IPS-18a (cell line): ENCODE measurements at regions not wholly inside any gene's neighbourhood (a gene's known extent, or its start where the extent isn't known, plus 50 kb on each side); places are given as distances from the start of the nearest gene placed in this dataset.

Experiments used
- H3K27ac ChIP-seq: one replicate; pipeline ENCODE4 v1.5.1; 2013; ENCODE audit warnings: low read length
- H3K27me3 ChIP-seq: one replicate; pipeline ENCODE4 v1.6.1; 2013; ENCODE audit warnings: mild to moderate bottlenecking, low read length; ENCODE audit not compliant: control insufficient read depth, insufficient read depth
- H3K36me3 ChIP-seq: one replicate; pipeline ENCODE4 v1.6.1; 2013; ENCODE audit warnings: low read depth, low read length; ENCODE audit not compliant: control insufficient read depth
- H3K4me1 ChIP-seq: one replicate; pipeline ENCODE4 v1.6.1; 2013; ENCODE audit warnings: low read depth, low read length; ENCODE audit not compliant: control insufficient read depth
- H3K4me3 ChIP-seq: one replicate; pipeline ENCODE4 v1.5.1; 2013; ENCODE audit warnings: low read length
- H3K9ac ChIP-seq: one replicate; pipeline ENCODE4 v1.6.1; 2013; ENCODE audit warnings: mild to moderate bottlenecking, low read length, moderate library complexity
- H3K9me3 ChIP-seq: one replicate; pipeline ENCODE4 v1.6.1; 2013; ENCODE audit warnings: low read depth, low read length; ENCODE audit not compliant: control insufficient read depth

DNA sequence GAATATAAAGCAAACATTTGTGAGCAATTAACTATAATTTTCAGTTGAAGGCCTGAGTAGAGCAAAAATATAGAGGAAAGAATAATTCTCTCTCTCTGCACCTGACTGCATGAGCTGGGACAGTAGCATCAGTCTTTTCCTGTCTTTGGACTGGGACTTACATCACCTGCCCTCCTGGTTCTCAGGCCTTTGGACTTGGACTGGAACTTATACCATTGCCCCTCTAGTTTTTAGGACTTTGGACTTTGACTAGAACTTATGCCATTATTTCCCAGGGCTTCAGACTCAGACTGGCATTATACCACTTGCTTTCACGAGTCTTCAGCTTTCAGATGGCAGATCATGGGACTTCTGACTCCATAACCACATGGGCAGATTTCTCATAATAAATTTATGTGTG lies 81.0 kb upstream of the SLC25A13 start:
- Histone ChIP-seq H3K27ac (no peak overlapping the region), H3K4me1 (peaks cover 3% of the 10 kb centered on the region), H3K9ac (no peak overlapping the region), H3K4me3 (no peak overlapping the region), H3K36me3 (no peaks in the 10 kb centered on the region), H3K27me3 (no peaks in the 10 kb centered on the region), H3K9me3 (no peaks in the 10 kb centered on the region)

GRCh38 chr7:96401200-96401599 lies 79.3 kb upstream of the SLC25A13 start:
- Histone ChIP-seq H3K36me3 (no peaks in the 10 kb centered on the region), H3K4me1 (peaks cover 5% of the 10 kb centered on the region), H3K9me3 (no peaks in the 10 kb centered on the region)

GRCh38 chr7:96400518-96400917 lies 78.6 kb upstream of the SLC25A13 start:
- no peaks in the 10 kb centered on the region for H3K36me3 ChIP-seq
- no peaks in the 10 kb centered on the region for H3K9me3 ChIP-seq
- H3K4me1 ChIP-seq, result peaks cover 5% of the 10 kb centered on the region
- no peaks in the 10 kb centered on the region for H3K27me3 ChIP-seq
- no peak overlapping the region for H3K9ac ChIP-seq
- no peak overlapping the region for H3K27ac ChIP-seq
- no peak overlapping the region for H3K4me3 ChIP-seq

More at GRCh38 chr7:96401200-96401599, 79.3 kb upstream of the SLC25A13 start:
- Histone ChIP-seq H3K4me3 (no peak overlapping the region), H3K27me3 (no peaks in the 10 kb centered on the region), H3K9ac (no peak overlapping the region), H3K27ac (no peak overlapping the region)

GRCh38 chr7:96400001-96400400 lies 78.1 kb upstream of the SLC25A13 start:
- Histone ChIP-seq H3K27ac (no peak overlapping the region), H3K9me3 (no peaks in the 10 kb centered on the region), H3K4me1 (peaks cover 5% of the 10 kb centered on the region), H3K27me3 (no peaks in the 10 kb centered on the region), H3K9ac (no peak overlapping the region), H3K4me3 (no peak overlapping the region), H3K36me3 (no peaks in the 10 kb centered on the region)

DNA sequence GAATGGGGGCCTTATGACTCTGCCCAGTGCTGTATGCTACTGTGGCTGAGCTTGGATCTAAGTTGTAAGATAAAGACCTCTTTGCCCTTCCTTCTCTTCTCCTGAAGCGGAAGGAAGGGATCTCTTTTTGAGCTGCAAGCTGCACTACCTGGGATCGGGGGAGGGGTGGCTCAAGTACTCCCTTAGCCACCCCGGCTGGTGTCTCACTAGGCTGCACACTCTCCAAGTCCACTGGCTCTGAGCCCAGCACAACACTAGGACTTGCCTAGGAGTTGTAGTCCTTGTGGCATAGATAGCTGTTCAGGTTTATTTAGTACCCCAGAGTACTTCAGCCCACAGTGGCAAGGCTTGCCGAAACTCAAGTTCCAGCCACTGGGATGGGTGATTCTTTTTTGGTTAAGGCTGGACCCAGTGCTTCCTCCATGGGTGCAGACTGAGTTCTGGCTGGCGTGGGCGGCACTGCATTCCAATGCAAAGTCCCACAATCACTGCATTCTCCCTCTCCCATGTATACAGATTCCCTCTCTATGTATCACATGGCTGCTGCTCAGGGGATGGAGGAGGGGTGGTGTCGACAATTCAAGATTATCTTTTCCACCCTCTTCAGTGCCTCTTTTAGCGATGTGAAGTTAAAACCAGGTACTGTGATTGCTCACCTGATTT lies 76.2 kb upstream of the SLC25A13 start:
- Histone ChIP-seq H3K4me1 (peaks cover 5% of the 10 kb centered on the region), H3K36me3 (no peaks in the 10 kb centered on the region), H3K4me3 (no peak overlapping the region), H3K27ac (no peak overlapping the region), H3K9me3 (no peaks in the 10 kb centered on the region), H3K9ac (no peak overlapping the region), H3K27me3 (no peaks in the 10 kb centered on the region)

DNA sequence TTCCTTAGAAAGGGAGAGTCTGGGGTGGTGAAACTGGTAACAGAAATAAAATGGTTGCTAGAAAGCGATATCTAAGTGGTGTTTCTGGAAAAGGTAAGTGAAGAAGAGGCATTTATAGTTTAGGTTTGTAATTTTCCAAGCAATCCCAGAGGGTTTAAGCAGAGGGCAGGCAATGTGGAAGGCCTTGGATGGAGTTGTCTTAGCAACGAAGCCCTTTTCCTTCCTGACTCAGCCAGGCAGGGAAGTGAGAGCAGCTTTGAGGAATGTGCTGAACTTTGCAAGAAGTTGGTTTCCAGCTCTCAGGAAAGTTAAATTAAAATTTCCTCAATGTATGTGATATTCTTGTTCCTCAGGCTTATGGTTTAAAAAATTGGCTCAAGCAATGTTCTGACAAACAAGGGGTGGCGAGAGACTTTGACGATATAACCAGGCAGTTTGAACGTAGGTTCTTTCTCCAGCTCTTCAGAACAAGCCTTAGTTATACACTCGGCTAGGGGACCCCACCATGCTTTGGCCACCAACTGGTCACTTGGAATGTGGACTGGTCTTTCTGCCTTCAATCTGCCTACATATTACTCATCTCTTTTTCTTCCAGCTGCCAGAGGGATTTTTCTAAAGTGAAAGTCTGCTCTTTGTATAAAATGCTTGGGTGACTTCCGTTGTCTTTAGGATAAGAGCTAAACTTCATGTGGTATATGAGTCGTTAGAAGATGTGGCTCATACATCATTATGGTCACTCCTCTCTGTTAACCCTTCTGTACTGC lies 66.9 kb upstream of the SLC25A13 start:
- H3K4me3 ChIP-seq, result no peak overlapping the region
- H3K27me3 ChIP-seq, result no peaks in the 10 kb centered on the region
- H3K9me3 ChIP-seq, result no peaks in the 10 kb centered on the region

DNA sequence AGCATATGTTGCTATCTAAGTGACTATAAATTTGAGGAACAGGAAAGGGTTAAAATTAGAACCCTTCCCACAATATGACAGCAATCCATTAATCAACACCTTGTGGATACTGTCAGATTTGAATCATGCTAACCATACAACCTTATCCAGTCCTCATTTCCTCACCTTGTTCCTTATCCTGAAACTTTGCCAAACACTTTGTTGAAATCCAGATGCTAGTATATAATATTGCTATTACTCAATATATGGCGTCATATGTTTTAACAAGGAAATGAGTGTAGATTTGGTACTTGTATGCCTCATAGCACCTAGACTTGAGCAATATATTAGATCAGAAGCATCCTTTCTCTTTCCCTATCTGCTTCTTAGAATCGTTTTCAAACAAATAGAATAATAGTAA lies 66.3 kb upstream of the SLC25A13 start:
- no peak overlapping the region for H3K27ac ChIP-seq
- H3K4me1 ChIP-seq, result no peaks in the 10 kb centered on the region
- no peaks in the 10 kb centered on the region for H3K9me3 ChIP-seq
- H3K9ac ChIP-seq, result no peak overlapping the region
- no peak overlapping the region for H3K4me3 ChIP-seq
- no peaks in the 10 kb centered on the region for H3K27me3 ChIP-seq
- no peaks in the 10 kb centered on the region for H3K36me3 ChIP-seq

More for the DNA sequence above, 66.9 kb upstream of the SLC25A13 start:
- Histone ChIP-seq H3K36me3 (no peaks in the 10 kb centered on the region), H3K27ac (no peak overlapping the region), H3K9ac (no peak overlapping the region), H3K4me1 (no peaks in the 10 kb centered on the region)

DNA sequence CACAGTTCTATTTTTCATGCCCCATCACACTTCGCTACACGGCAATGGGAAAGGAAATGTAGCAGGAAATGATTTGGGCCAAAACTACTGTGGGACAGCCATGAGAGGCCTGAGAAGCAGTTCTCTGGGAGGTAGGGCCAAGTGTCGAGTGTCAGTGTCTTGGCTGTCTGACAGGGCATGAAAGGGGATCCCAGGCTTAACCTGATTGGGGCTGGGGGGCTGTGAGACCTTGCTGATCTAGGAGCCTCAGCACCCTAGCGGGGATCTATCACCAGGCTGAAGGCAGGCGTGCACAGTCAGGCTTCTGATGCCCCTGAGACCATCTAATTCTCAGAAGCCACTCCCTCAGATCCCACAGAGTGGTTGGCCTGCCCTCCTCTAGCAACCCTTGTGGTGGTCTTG lies 58.2 kb upstream of the SLC25A13 start:
- H3K36me3 ChIP-seq, result no peaks in the 10 kb centered on the region
- H3K4me3 ChIP-seq, result no peak overlapping the region
- H3K9ac ChIP-seq, result no peak overlapping the region
- no peaks in the 10 kb centered on the region for H3K4me1 ChIP-seq
- H3K27me3 ChIP-seq, result no peaks in the 10 kb centered on the region
- H3K9me3 ChIP-seq, result no peaks in the 10 kb centered on the region
- no peak overlapping the region for H3K27ac ChIP-seq

DNA sequence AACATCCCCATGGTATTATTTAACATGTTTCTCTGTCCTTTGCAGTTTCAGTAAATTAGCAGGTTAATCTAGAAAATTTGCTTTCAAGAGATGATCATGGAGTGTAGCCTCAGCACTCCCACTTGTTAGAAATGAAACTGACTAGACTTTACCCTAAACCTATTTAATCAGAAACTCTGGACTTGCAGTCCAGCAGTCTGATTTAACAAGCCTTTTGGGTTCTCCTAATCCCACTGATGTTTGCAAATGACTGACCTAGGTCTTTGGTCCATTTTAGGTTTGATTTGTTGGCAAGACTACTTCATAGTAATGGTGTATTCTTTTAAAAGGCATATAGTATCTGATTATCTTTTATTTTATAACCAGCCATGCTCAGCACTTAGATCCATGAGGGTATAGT lies 55.5 kb upstream of the SLC25A13 start:
- H3K9me3 ChIP-seq, result no peaks in the 10 kb centered on the region
- no peak overlapping the region for H3K4me3 ChIP-seq
- H3K4me1 ChIP-seq, result no peaks in the 10 kb centered on the region
- no peaks in the 10 kb centered on the region for H3K27me3 ChIP-seq
- no peak overlapping the region for H3K9ac ChIP-seq
- H3K27ac ChIP-seq, result no peak overlapping the region
- no peaks in the 10 kb centered on the region for H3K36me3 ChIP-seq
